ENCODE measurements at regions not wholly inside any gene's neighbourhood (a gene's known extent, or its start where the extent isn't known, plus 50 kb on each side); places are given as distances from the start of the nearest gene placed in this dataset.
"Not testable (repeated sequence)": the region's sequence is repeated elsewhere in the genome, so short reads cannot be mapped to it uniquely, and the experiment has no call there.

DNA sequence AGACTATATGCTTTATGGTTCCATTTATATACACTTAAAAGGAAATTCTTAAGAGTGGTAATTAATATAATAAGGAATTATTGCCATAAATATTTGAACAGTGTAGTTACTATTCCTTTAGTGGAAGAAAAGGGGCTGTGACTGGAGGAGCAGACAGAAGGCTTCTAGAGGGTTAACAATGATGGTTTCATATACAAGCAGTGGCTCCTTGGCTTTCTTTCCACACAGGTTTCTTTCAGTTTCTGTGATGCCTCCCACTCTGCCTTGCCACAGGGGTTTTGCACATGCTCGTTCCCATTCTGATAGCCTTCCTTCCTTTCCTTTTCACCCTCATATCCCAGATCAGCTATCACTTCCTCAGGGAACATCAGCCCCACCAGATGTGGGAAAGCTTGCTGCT, 108.8 kb upstream of the LYSMD4 start:
- Histone ChIP-seq H3K9me3 (replicated peaks; ENCODE audit: control insufficient read depth, low read depth, low read length) (no peaks in the 10 kb centered on the region), H3K27ac (ENCODE audit: low read length) (no peak overlapping the region), H3K36me3 (ENCODE audit: control insufficient read depth, insufficient read depth, low read length) (no peaks in the 10 kb centered on the region), H3K27me3 (ENCODE audit: control insufficient read depth, insufficient read depth, low read length) (no peaks in the 10 kb centered on the region), H3K4me3 (ENCODE audit: low read length) (no peak overlapping the region), H3K4me1 (ENCODE audit: control insufficient read depth, insufficient read depth, low read length) (no peaks in the 10 kb centered on the region)
- WGBS (ENCODE audit: insufficient coverage), result 63% methylated on average over 1 of the region's 1 CpG
- no peak for DNase-seq

DNA sequence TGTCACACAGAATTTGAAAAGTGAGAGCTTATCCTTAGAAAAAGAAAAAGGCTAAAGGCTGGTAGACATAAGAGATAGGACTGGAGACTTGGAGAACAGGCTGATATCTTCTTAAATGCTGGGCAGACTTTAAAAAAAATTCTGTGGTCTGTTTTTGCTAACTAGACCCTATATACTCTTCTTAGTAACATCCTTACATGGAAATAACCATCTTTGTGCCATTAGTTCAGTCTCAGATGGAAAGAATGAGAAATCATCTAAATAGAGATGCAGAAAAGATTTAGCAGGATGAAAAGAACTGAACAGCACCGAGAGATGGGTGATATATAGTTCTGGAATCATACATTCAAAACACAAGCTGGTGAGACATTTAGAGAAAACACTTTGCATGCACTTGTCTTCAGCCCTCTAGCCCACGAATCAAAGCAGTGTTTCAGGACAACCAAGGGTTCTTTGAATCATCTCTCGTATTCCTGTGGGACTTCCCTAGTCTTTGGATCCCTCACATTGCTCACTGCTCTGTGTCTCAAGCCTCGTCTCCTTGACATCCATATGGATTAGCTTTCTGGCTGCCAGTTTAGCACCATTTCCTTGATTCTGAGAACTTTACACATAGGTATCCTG, 93.0 kb upstream of the LYSMD4 start:
- Histone ChIP-seq H3K27me3 (ENCODE audit: control insufficient read depth, insufficient read depth, low read length) (no peaks in the 10 kb centered on the region), H3K4me1 (ENCODE audit: control insufficient read depth, insufficient read depth, low read length) (no peaks in the 10 kb centered on the region), H3K9me3 (replicated peaks; ENCODE audit: control insufficient read depth, low read depth, low read length) (no peaks in the 10 kb centered on the region), H3K27ac (ENCODE audit: low read length) (no peak overlapping the region), H3K36me3 (ENCODE audit: control insufficient read depth, insufficient read depth, low read length) (no peaks in the 10 kb centered on the region), H3K4me3 (ENCODE audit: low read length) (no peak overlapping the region)
- DNase-seq, result no peak
- 72% methylated on average over 3 of the region's 4 CpGs for WGBS (ENCODE audit: insufficient coverage)

DNA sequence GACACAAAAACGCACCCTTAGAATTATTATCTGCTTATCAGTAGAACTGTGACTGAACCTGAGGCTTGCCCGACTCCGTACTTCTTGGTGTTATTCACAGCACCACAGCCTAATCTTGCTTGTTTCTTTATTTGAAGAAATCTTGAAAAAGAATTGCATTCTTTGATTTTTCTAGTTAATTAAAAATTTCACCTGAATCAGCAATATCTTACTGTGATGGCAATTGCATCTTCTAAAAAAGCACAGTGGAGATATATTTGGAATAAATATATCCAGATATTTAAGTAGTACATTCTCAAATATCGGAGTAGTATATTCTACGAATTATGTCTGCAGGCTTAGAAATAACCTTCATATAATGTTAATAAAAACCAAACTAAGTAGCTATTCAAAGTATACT, 90.1 kb upstream of the LYSMD4 start:
- DNase-seq, result no peak
- Histone ChIP-seq H3K4me1 (ENCODE audit: control insufficient read depth, insufficient read depth, low read length) (no peaks in the 10 kb centered on the region), H3K27me3 (ENCODE audit: control insufficient read depth, insufficient read depth, low read length) (no peaks in the 10 kb centered on the region), H3K4me3 (ENCODE audit: low read length) (no peak overlapping the region), H3K9me3 (replicated peaks; ENCODE audit: control insufficient read depth, low read depth, low read length) (no peaks in the 10 kb centered on the region), H3K36me3 (ENCODE audit: control insufficient read depth, insufficient read depth, low read length) (no peaks in the 10 kb centered on the region), H3K27ac (ENCODE audit: low read length) (no peak overlapping the region)
- no CpG with 5 or more reads among the region's 5 CpGs for WGBS (ENCODE audit: insufficient coverage)

DNA sequence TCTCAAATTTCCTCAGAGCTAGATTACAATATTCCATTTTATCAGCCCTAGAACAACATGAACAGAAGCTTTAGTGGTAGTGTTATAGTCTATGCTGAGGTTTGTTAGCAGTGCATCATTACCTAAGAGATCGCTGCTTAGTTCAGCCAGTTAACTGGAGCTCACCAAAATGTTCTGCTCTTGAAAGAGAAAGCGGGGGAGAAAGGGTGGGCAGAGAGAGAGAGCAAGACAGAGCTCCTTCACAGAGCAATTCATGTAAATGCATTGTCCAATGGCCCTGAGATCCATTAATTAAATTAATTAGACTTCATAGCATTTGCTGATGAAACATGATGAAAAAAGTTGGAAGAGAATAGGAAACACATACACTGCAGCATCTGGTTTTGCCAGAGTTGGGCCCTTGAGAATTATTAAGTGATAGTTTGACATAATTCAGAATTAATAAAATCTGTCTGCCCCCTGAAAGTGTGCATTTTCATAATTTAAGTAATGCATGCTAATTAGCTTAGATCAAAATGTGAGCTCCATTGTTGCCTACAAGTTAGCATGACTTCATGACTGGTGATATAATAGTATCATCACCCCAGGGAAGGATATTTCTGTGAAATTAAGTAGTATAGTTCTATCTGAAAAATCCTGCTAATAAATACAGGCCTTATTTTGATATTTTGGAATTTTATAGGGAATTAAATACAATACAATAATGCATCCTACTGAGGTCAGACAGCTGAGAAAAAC, 86.9 kb upstream of the LYSMD4 start:
- Histone ChIP-seq H3K4me1 (ENCODE audit: control insufficient read depth, insufficient read depth, low read length) (no peaks in the 10 kb centered on the region), H3K36me3 (ENCODE audit: control insufficient read depth, insufficient read depth, low read length) (no peaks in the 10 kb centered on the region), H3K27ac (ENCODE audit: low read length) (no peak overlapping the region), H3K4me3 (ENCODE audit: low read length) (no peak overlapping the region), H3K9me3 (replicated peaks; ENCODE audit: control insufficient read depth, low read depth, low read length) (no peaks in the 10 kb centered on the region), H3K27me3 (ENCODE audit: control insufficient read depth, insufficient read depth, low read length) (no peaks in the 10 kb centered on the region)
- no peak for DNase-seq
- no CpG with 5 or more reads among the region's 2 CpGs for WGBS (ENCODE audit: insufficient coverage)

DNA sequence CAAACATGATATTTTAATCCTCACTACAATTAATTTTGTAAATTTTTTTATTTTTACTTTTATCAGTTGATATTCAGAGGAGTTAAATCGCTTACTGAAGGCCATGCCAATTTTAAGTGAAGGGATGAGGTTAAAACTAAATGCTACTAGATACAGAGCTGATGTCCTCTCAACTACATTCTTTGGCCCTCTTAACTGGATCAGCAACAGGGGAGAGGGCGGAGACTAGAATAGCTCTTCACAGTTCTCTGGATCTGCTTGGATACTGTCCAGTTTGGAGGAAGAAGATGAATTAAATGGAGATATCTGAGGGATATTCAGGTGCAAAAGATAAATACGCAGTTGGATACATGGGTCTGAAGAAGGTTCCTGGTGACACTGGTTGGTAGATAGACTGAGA, 85.6 kb upstream of the LYSMD4 start:
- Histone ChIP-seq H3K36me3 (ENCODE audit: control insufficient read depth, insufficient read depth, low read length) (no peaks in the 10 kb centered on the region), H3K4me1 (ENCODE audit: control insufficient read depth, insufficient read depth, low read length) (no peaks in the 10 kb centered on the region), H3K9me3 (replicated peaks; ENCODE audit: control insufficient read depth, low read depth, low read length) (no peaks in the 10 kb centered on the region), H3K4me3 (ENCODE audit: low read length) (no peak overlapping the region), H3K27ac (ENCODE audit: low read length) (no peak overlapping the region), H3K27me3 (ENCODE audit: control insufficient read depth, insufficient read depth, low read length) (no peaks in the 10 kb centered on the region)
- peak; percentile 15 for DNase-seq
- 100% methylated on average over 1 of the region's 3 CpGs for WGBS (ENCODE audit: insufficient coverage)

DNA sequence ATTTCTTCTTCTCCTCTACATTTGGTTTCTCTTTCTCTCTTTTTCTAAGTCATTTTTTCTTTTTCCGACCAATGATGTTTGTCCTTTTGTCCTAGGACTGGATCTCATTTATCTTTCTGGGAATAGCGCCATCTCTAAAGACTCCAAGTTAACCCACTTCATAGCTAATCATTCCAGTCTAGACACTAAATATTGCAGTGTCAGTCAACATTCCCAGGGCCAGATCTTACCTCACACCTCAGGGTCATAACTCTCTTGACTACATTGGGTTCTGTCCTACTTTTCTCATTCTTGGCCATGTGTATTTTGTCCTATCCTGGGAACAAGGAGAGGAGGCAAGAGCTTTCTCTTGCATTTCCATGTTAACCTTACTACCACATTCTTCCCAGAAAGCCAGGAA, 83.6 kb upstream of the LYSMD4 start:
- H3K9me3 ChIP-seq (replicated peaks; ENCODE audit: control insufficient read depth, low read depth, low read length); DNase-seq; H3K4me3 ChIP-seq (ENCODE audit: low read length); H3K27ac ChIP-seq (ENCODE audit: low read length); H3K4me1 ChIP-seq (ENCODE audit: control insufficient read depth, insufficient read depth, low read length); H3K27me3 ChIP-seq (ENCODE audit: control insufficient read depth, insufficient read depth, low read length); H3K36me3 ChIP-seq (ENCODE audit: control insufficient read depth, insufficient read depth, low read length): not testable (repeated sequence)
- WGBS (ENCODE audit: insufficient coverage), result 100% methylated on average over 1 of the region's 2 CpGs

DNA sequence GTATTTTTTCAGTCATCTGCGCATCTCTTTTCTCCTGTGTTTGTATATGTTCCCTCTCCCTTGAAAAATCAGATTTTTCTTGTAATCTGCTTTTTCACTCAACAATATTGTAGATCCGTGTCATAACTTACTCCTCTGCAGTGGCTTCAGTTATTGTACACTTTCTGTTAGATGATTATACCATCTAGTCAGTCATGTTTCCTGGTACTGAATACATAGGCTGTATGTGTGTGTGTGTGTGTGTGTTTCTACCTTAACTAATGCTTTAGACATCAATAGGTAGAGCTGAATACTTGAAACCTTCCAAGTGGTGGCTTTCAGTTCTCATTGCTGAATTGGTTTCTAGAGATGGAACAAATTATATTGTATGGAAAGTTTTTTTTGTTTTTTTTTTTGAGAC, 77.4 kb upstream of the LYSMD4 start:
- H3K4me3 ChIP-seq (ENCODE audit: low read length); H3K9me3 ChIP-seq (replicated peaks; ENCODE audit: control insufficient read depth, low read depth, low read length); H3K27me3 ChIP-seq (ENCODE audit: control insufficient read depth, insufficient read depth, low read length); DNase-seq; H3K4me1 ChIP-seq (ENCODE audit: control insufficient read depth, insufficient read depth, low read length); H3K36me3 ChIP-seq (ENCODE audit: control insufficient read depth, insufficient read depth, low read length); H3K27ac ChIP-seq (ENCODE audit: low read length): not testable (repeated sequence)
- 100% methylated on average over 1 of the region's 2 CpGs for WGBS (ENCODE audit: insufficient coverage)

DNA sequence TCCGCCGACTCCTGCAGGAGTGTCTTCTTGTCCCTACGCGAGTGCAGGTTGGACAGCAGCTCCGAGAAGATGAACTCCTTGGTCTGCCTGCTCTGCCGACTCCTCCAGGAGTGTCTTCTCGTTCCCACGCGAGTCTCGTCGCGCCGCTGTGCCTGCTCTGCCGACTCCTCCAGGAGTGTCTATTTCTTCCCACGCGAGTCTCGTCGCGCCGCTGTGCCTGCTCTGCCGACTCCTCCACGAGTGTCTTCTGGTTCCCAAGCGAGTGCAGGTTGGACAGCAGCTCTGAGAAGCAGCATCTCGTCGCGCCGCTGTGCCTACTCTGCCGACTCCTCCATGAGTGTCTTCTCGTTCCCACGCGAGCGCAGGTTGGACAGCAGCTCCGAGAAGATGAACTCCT, 66.6 kb upstream of the LYSMD4 start:
- H3K27ac ChIP-seq (ENCODE audit: low read length); DNase-seq; H3K27me3 ChIP-seq (ENCODE audit: control insufficient read depth, insufficient read depth, low read length); H3K36me3 ChIP-seq (ENCODE audit: control insufficient read depth, insufficient read depth, low read length); H3K4me3 ChIP-seq (ENCODE audit: low read length); H3K9me3 ChIP-seq (replicated peaks; ENCODE audit: control insufficient read depth, low read depth, low read length); H3K4me1 ChIP-seq (ENCODE audit: control insufficient read depth, insufficient read depth, low read length): not testable (repeated sequence)
- WGBS (ENCODE audit: insufficient coverage), result 84% methylated on average over 10 of the region's 33 CpGs

DNA sequence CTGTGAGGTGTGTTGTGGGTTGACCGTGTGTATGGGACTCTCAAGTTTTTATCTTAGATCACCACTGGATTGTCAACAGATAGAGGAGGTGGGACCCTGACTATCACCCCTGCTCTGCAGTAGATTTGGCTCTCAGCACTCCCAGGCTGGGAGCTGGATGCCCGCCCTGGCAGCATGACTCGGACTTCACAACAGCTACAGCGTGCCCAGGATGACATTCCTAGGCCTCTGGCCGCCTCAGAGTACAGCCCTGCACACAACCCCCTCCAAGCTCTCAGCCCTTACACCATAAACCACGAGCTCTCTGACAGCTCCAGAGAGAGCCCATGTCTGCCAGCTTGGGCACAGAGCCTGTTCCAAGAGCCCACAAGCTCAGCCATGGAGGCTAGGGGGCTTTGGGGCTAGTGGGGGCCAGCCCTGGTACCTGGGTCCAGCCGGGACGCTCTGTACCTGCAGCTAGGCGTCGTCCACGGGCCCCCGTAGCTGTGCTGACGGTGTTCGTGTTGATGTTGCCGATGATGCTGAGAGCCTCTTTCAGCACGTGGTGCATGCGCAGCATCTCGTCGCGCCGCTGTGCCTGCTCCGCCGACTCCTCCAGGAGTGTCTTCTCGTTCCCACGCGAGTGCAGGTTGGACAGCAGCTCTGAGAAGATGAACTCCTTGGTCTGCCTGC, 66.1 kb upstream of the LYSMD4 start:
- DNase-seq; H3K36me3 ChIP-seq (ENCODE audit: control insufficient read depth, insufficient read depth, low read length); H3K27me3 ChIP-seq (ENCODE audit: control insufficient read depth, insufficient read depth, low read length); H3K4me3 ChIP-seq (ENCODE audit: low read length); H3K27ac ChIP-seq (ENCODE audit: low read length); H3K4me1 ChIP-seq (ENCODE audit: control insufficient read depth, insufficient read depth, low read length); H3K9me3 ChIP-seq (replicated peaks; ENCODE audit: control insufficient read depth, low read depth, low read length): not testable (repeated sequence)
- 88% methylated on average over 20 of the region's 26 CpGs for WGBS (ENCODE audit: insufficient coverage)

DNA sequence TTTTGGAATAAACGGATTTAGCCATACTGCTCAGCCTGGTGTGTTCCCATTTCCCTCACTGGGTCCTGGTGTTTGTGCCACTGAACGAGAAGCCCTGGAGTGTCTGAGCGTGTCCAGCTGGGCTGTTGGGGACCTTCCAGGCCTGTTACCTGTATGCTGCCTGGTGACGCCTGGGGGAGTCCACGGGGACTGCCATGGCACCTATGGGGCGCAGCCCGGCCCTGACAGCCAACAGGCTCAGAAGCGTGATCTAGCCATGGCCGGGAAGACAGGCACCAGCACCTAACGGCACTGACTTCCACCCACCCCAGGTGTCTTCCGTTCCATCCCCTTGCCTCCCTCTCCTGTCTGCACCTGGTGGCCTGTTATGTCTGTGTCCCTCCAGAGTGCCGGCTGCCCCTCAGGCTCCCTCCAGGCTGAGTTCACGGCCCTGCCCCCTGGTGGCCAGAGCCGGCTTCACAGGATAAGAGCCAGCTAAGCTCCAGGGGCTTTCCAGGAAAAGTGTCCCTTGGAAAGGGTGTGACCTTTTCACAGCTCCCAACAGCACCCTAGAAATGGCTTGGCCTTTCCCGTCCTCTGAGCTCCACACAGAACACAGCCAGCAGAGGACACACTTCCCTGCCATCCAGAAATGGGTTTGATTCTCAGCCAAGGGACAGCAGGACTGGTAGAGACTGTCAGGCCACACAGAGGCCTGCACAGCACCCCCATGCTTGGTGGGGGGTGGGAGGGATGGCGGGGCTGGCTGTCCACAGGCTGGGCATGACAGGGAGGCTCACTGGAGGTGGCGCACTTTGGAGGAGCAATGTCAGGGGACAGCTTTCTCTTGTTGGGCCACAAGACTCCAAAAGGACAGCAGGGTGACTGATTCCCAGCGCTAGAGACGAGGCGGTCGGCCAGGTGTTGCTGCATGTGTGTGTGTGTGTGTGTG, 64.0 kb upstream of the LYSMD4 start:
- H3K27ac ChIP-seq (ENCODE audit: low read length); H3K4me1 ChIP-seq (ENCODE audit: control insufficient read depth, insufficient read depth, low read length); H3K36me3 ChIP-seq (ENCODE audit: control insufficient read depth, insufficient read depth, low read length); H3K4me3 ChIP-seq (ENCODE audit: low read length); H3K27me3 ChIP-seq (ENCODE audit: control insufficient read depth, insufficient read depth, low read length); H3K9me3 ChIP-seq (replicated peaks; ENCODE audit: control insufficient read depth, low read depth, low read length); DNase-seq: not testable (repeated sequence)
- whole genome bisulfite sequencing (ENCODE audit: insufficient coverage), result 100% methylated on average over 2 of the region's 21 CpGs
